HG03139 (cell line): ENCODE measurements at regions not wholly inside any gene's neighbourhood (a gene's known extent, or its start where the extent isn't known, plus 50 kb on each side); places are given as distances from the start of the nearest gene placed in this dataset.

Experiments used
- ATAC-seq: cut with Tn5 transposase; IDR thresholded peaks from one replicate; pipeline ENCODE4 v1.9.1; 2021; ENCODE audit not compliant: unreplicated experiment

DNA sequence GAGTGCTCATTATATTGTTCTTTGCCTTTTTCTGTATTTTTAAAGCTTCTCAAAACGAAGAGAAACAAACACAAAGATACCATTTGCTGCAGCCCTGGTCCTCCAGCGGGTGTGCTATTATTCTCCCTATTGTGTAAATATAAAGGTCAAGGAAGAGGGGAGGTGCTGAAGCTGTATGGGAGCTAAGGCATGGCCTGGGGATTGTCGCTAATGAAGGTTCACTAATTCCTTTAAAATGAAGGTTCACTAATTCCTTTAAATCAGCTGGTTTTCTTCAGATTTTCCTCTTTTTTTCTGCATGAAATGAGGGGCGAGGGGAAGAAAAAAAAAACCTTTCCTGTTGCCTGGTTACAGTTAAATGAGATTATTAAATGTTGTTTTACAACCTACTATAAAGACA is 74.5 kb upstream of the MAP1B start:
- ATAC-seq: no peak

DNA sequence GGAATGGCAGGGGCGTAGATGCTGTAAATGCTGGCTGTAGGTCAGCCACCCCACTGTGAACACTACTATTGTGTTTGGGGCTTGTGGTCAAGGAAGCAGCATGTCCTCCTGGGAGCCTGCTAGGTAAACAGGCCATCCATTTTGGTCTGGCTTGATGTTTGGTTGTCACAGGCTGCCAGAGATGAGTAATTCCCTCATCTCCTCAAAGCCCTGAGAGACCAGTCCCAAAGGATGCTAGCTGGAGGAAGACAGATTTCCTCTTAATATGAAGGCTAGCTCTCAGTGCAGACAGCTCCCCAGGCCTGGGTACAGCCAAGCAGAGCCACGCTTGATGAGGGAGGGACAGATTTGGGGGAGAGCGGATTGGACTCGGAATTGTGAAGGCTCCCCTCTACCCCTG is 72.5 kb upstream of the MAP1B start:
- no peak for ATAC-seq

DNA sequence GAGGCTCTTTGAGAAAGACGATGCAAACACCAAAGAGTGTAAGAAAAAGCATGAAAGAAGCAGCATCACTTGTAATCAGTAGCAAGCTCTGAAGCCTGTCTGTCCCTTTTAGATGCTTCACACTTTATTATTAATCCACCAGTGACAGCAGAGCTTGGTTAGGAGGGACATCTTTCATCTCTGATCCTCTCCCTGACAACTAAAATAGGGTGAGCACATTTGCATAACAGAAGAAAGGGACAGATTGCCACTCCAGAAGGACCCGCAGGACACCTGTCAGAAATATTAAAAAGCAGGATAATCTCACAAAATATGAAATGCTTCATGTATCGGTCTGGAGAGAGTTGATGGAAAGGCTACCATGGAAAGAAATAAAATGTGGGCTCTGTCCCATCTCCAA is 71.4 kb upstream of the MAP1B start:
- ATAC-seq: no peak

DNA sequence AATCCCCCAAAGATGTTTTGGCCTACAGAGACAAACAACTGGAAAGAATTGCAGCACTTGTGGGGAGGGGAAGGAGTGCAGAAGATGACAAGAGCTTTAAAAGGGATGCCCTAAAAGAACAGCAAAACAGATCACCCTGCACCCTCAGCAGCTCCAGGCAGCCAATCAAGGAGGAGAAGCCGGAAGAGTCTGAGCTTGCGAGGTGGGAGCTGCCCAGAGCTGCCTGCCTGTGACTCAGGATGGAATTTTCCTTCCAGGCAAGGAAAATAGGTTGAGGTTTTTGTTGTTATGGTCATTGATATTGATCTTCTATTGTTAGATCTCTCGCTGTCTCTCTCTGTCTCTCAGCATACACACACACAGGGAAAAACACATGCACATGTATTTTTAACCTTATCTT is 70.3 kb upstream of the MAP1B start:
- ATAC-seq: no peak

DNA sequence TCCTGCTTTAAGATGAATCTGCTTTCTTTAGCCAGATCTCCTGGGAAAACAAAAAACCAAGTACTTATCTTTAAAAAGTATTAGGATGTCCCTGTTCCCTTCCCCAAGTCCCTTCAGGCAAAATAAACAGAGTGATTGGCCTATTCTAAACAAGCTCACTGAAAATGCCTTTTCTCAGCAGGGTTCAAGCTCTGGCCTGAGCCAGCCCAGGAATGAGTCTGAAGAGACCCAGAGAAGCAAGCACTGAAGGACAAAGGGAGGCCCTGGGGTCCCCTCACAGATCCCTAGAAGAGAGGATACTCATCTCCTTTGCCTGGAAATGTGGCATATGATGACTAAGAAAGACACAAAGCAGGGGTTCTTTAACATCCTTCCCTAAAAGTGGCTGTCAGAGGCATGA is 66.8 kb upstream of the MAP1B start:
- ATAC-seq: no peak

DNA sequence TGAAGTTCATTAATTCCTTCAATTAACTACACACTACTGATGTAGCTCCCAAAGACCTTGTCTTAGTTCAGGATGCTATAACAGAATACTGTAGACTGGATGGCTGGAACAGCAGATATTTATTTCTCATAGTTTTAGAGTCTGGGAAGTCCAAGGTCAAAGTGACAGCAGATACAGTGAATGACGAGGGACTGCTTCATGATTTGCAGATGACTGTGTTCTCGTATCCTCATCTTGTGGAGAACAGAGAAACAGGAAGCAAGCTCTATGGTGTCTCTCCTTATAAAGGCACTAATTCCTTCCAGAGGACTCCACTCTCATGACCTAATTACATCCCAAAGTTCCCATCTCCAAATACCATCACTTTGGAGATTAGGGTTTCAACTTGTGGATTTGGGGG is 65.6 kb upstream of the MAP1B start:
- ATAC-seq: no peak

DNA sequence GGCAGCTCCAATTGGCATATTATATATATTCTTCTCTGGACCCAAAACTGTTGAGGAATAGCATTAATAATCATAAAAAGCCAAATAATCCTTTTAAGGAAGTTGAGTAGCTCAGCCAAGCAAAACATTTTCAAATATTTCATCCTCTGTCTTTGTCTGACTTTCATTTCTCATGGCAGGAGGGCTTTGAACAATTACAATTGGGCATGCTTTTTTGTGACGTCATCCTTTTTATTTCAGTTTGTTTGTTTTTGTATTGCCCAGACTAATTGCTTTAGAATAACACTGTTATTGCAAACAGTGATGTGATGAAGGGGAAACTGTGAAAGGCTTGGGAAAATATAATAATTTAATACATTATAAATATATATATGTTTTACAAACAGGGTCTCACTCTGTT is 65.2 kb upstream of the MAP1B start:
- no peak for ATAC-seq

DNA sequence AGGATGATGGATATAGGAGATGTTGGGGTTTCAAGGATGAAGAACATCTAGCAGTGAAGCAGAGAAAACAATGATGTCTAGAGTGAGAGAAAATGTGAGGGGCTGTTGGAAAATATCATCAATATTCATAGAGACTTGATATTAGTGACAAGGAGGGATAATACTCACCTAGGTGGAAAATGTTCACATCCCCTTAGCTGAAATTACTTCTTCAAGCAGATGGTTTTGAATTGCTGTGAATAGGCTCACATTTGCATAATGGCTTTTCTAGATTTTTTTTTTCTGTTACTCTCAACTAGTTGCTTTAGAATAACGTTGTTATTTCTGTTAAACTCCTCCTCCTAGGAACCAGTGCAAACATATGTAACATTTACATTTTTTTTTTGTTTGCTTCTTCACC is 61.6 kb upstream of the MAP1B start:
- no peak for ATAC-seq

DNA sequence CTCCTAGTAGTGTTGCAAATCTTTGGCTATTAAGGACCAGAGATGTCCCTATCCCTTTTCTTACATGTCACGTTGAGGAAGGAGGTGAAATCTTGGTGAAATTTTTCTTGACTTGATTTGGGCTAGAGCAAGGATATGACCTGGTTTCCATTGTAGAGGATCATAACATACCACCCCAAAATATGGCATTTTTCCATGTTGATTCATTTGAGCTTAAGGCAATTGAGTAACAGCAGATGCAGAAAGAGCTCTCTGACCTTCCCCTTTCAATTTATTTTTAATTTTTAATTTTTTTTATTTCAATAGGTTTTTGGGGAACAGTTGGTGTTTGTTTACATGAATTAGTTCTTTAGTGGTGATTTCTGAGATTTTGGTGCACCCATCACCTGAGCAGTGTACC is 61.2 kb upstream of the MAP1B start:
- ATAC-seq: no peak

DNA sequence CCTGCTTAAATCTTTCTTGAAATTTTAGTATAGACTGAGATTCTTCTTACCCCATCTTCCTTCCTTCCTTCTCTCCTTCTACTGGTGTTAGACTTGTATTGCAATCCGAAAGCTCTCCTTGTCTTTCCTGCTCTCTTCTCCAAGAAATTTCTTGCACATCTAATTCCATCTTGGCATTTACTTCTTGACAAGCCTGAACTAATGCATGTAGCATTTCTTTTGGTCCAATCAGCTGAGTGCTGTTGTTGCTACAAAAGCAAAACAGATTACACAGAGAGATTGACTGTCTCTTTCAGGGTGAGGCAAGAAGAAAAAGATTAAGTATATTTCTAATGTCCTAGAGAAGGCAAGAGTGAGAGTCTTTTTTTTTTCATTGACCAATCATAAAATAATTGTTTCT is 51.6 kb upstream of the MAP1B start:
- ATAC-seq: no peak
